ENCODE measurements at regions not wholly inside any gene's neighbourhood (a gene's known extent, or its start where the extent isn't known, plus 50 kb on each side); places are given as distances from the start of the nearest gene placed in this dataset.

DNA sequence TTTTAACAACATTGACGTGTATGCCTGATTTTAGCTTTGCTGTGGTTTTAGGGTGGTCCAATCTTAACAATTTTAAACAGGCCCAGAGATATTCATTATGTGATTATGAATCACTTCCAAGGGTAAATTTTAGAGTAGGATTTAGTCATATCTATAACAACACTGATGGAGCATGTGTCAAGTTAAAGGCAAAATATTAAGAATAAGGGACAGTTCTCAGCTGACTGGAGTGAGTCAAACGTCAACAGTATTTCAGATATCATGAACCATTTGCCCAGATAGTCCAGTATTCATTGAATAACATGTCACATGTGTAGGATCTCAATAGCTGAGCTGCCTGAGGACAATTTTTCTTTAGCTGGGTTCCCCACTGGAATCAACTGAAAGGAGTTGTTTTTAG lies 61.3 kb upstream of the VCX2 start:
- Histone ChIP-seq H3K36me3 (ENCODE audit: control insufficient read depth, insufficient read depth, low read length) (no peaks in the 10 kb centered on the region), H3K4me3 (replicated peaks; ENCODE audit: low read depth, low read length) (no peak overlapping the region), H3K27me3 (replicated peaks; ENCODE audit: control insufficient read depth, insufficient read depth, low read length) (no peaks in the 10 kb centered on the region)
- TF ChIP-seq, protein P1, sequence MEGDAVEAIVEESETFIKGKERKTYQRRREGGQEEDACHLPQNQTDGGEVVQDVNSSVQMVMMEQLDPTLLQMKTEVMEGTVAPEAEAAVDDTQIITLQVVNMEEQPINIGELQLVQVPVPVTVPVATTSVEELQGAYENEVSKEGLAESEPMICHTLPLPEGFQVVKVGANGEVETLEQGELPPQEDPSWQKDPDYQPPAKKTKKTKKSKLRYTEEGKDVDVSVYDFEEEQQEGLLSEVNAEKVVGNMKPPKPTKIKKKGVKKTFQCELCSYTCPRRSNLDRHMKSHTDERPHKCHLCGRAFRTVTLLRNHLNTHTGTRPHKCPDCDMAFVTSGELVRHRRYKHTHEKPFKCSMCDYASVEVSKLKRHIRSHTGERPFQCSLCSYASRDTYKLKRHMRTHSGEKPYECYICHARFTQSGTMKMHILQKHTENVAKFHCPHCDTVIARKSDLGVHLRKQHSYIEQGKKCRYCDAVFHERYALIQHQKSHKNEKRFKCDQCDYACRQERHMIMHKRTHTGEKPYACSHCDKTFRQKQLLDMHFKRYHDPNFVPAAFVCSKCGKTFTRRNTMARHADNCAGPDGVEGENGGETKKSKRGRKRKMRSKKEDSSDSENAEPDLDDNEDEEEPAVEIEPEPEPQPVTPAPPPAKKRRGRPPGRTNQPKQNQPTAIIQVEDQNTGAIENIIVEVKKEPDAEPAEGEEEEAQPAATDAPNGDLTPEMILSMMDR (IDR thresholded peaks at IDR 0.05; ENCODE audit: insufficient read depth, low read length, poor library complexity, severe bottlenecking): no peak
- DNase-seq (ENCODE audit: extremely low read depth, insufficient read length): no peak

DNA sequence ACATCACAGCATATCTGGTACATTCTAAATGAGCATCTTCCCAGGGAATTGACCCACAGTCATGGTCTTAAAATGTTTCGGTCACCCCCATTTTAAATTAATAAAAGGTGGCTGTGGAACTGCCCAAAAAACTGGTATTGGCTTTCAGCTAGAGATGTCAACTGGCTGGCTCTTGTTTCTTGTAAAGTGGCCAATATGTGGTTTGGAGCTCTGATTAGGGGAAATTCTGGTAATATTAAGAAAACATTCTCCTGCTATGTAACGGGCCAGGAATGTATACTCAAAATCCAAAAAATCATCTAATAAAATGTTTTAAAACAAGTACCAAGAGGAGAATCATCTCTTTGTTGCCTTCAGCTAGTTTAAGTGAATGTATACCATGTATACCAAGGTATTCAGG lies 62.0 kb upstream of the VCX2 start:
- DNase-seq (ENCODE audit: extremely low read depth, insufficient read length): no peak
- TF ChIP-seq, protein P1 (IDR thresholded peaks at IDR 0.05; ENCODE audit: insufficient read depth, low read length, poor library complexity, severe bottlenecking): no peak
- H3K36me3 ChIP-seq (ENCODE audit: control insufficient read depth, insufficient read depth, low read length): no peaks in the 10 kb centered on the region
- no peak overlapping the region for H3K4me3 ChIP-seq (replicated peaks; ENCODE audit: low read depth, low read length)
- no peaks in the 10 kb centered on the region for H3K27me3 ChIP-seq (replicated peaks; ENCODE audit: control insufficient read depth, insufficient read depth, low read length)

DNA sequence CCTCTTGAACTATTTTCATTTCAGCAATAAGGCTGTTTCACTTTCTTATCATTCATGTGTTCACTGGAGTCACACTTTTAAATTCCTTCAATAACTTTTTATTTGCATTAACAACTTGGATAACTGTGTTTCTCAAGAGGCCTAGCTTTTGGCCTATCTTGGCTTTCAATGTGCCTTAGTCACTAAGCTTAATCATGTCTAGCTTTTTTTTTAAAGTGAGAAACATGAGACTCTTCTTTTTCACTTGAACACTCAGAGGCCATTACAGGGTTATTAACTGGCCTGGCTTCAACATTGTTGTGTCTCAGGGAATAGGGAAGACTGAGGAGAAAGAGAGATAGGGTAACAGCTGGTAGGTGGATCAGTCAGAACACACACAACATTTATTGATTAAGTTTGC lies 64.0 kb upstream of the VCX2 start:
- no peak for DNase-seq (ENCODE audit: extremely low read depth, insufficient read length)
- TF ChIP-seq, protein P1 (IDR thresholded peaks at IDR 0.05; ENCODE audit: insufficient read depth, low read length, poor library complexity, severe bottlenecking): no peak

DNA sequence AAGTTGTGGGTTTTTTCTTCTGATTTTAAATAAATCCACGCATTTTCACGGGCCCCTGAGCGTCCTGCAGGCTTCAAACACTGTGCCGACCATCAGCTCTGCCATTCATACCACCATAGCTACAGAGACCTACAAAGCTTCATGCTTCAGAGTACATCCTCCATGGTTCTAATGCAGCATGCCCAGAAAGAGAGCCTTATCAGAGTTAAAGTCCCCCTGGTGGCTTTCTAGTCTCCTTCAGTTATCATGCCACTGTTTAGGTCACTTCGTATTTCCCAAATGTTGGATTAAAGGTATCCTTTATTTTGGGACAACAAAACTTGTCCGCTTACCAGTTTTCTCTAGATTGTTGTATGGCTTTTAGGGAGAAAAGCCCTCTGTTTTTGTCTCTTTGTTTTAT lies 66.7 kb upstream of the VCX2 start:
- no peak for DNase-seq (ENCODE audit: extremely low read depth, insufficient read length)
- no peaks in the 10 kb centered on the region for H3K27me3 ChIP-seq (replicated peaks; ENCODE audit: control insufficient read depth, insufficient read depth, low read length)
- H3K36me3 ChIP-seq (ENCODE audit: control insufficient read depth, insufficient read depth, low read length): no peaks in the 10 kb centered on the region
- H3K4me3 ChIP-seq (replicated peaks; ENCODE audit: low read depth, low read length): no peak overlapping the region
- TF ChIP-seq, protein P1 (IDR thresholded peaks at IDR 0.05; ENCODE audit: insufficient read depth, low read length, poor library complexity, severe bottlenecking): no peak

More for the DNA sequence above, 64.0 kb upstream of the VCX2 start:
- Histone ChIP-seq H3K27me3 (replicated peaks; ENCODE audit: control insufficient read depth, insufficient read depth, low read length) (no peaks in the 10 kb centered on the region), H3K36me3 (ENCODE audit: control insufficient read depth, insufficient read depth, low read length) (no peaks in the 10 kb centered on the region), H3K4me3 (replicated peaks; ENCODE audit: low read depth, low read length) (no peak overlapping the region)

DNA sequence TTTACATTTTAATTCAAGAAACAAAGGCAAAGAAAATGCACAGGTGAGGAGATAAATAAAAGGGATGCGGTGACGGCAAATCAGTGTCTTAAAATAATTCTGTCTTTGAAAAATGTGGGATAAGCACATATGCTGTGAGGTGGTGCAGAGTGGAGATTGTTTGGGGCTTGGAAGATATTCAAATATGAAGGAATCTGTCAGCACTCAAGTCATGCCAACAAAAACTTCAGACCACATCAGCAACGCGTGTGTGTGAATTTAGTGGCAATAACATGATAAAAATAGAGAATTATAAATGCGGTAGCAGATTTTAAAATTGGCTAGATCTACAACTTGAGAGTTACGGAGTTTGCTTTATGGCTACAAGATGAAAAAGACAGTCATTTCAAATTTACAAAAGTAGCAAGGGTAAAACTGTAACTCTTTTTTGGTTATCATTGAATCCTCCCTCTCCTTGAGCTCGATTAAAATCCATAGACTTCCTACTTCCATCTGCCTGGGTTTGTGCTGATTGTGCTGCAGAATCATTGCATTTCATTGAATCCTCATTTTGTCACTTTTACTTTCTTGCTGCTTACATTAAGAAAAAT lies 71.5 kb upstream of the VCX2 start:
- H3K36me3 ChIP-seq (ENCODE audit: control insufficient read depth, insufficient read depth, low read length): no peaks in the 10 kb centered on the region

More for the DNA sequence above, 71.5 kb upstream of the VCX2 start:
- Histone ChIP-seq H3K4me3 (replicated peaks; ENCODE audit: low read depth, low read length) (no peak overlapping the region), H3K27me3 (replicated peaks; ENCODE audit: control insufficient read depth, insufficient read depth, low read length) (no peaks in the 10 kb centered on the region)
- TF ChIP-seq, protein P1 (IDR thresholded peaks at IDR 0.05; ENCODE audit: insufficient read depth, low read length, poor library complexity, severe bottlenecking): no peak
- DNase-seq (ENCODE audit: extremely low read depth, insufficient read length): no peak

Data from GM06990 (cell line).